22Rv1 (cell line): ENCODE measurements at regions not wholly inside any gene's neighbourhood (a gene's known extent, or its start where the extent isn't known, plus 50 kb on each side); places are given as distances from the start of the nearest gene placed in this dataset.

Source experiments
- H3K27ac ChIP-seq: fragments of 450-650 bp; 2 replicates; pipeline ENCODE4 v1.5.1; 2017
- CTCF ChIP-seq: fragments of 450-650 bp; IDR thresholded peaks from 2 replicates; pipeline ENCODE4 v1.5.1; 2017; ENCODE audit warnings: mild to moderate bottlenecking
- ZFX ChIP-seq: fragments of 450-650 bp; IDR thresholded peaks from 2 replicates; pipeline ENCODE4 v1.6.1; 2017; ENCODE audit warnings: antibody characterized with exemption, borderline replicate concordance

DNA sequence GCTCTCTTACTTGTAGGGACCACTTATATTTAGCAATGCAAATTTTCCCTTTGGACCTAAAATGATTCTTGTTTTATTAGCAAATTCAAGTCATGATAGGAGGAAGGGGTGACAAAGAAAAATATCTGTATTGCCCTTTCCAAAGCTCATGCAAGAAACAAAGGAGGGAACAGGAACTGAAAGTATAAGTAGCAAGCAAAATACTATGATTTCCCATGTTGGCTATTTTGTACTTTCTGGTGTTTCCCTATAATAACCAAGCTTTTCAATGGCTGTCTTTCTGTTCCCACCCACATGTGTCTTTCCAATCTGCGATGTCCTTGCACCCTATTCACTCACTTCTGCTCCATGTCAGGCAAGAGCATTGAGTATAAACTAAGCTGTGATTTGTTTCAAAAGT is 279.7 kb downstream of the RNF144A start:
- H3K27ac ChIP-seq, result no peak overlapping the region
- TF ChIP-seq CTCF (no peak), ZFX (no peak)

GRCh38 chr2:7201851-7202250 is 284.6 kb downstream of the RNF144A start:
- no peak overlapping the region for H3K27ac ChIP-seq
- no peak for TF ChIP-seq CTCF
- TF ChIP-seq ZFX, result no peak

GRCh38 chr2:7203056-7203467 is 285.9 kb downstream of the RNF144A start:
- no peak overlapping the region for H3K27ac ChIP-seq
- no peak for TF ChIP-seq ZFX
- TF ChIP-seq CTCF, result peak; percentile 89

- H3K27ac ChIP-seq, result no peak overlapping the region
- no peak for TF ChIP-seq ZFX
- no peak for TF ChIP-seq CTCF
Measured at GRCh38 chr2:7205151-7205830, 288.1 kb downstream of the RNF144A start.

- TF ChIP-seq ZFX (no peak), CTCF (no peak)
- H3K27ac ChIP-seq, result no peak overlapping the region
Measured at GRCh38 chr2:7206111-7206810, 289.0 kb downstream of the RNF144A start.

- no peak for TF ChIP-seq CTCF
- no peak for TF ChIP-seq ZFX
- H3K27ac ChIP-seq, result no peak overlapping the region
Measured at GRCh38 chr2:7207631-7208030, 290.4 kb downstream of the RNF144A start.
